ENCODE measurements at regions not wholly inside any gene's neighbourhood (a gene's known extent, or its start where the extent isn't known, plus 50 kb on each side); places are given as distances from the start of the nearest gene placed in this dataset.

DNA sequence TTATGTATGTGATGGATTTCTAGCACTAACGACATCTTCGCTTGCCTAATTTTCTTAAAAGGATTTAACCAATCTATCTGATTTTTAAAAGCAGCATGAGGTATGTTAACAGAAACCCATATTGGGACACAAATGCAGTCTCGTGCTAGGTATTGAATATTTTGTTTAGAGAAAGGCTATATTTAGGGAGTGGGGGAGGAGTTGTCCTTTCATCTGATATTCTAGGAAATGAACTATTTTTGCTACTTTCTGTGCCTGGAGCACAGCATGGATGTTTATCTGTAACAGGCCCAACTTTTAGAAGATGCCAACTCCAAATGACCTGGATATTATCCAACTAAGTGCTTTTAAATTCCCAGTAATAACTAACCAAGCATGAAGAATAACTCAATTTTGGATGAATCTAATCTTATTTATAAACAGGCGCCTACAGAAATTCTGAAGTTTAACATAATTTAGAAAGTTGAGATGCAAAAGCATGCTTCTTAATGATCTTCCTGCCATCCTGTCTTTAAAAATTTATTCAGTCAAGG is 317.1 kb upstream of the CHD6 start:
- no peak for DNase-seq (ENCODE audit: extremely low spot score)
- TF ChIP-seq HDGF (IDR thresholded peaks at IDR 0.05; ENCODE audit: borderline replicate concordance) (no peak), FOXA1 (IDR thresholded peaks at IDR 0.05) (no peak), TARDBP (IDR thresholded peaks at IDR 0.05) (no peak), L3MBTL2 (conservative IDR thresholded peaks at IDR 0.05) (no peak), SUZ12 (IDR thresholded peaks at IDR 0.05) (no peak), CTBP1 (IDR thresholded peaks at IDR 0.05; ENCODE audit: borderline replicate concordance) (no peak), LEF1 (IDR thresholded peaks at IDR 0.05; ENCODE audit: borderline replicate concordance) (no peak), ARNT (IDR thresholded peaks at IDR 0.05) (no peak), ZNF384 (IDR thresholded peaks at IDR 0.05) (no peak), BHLHE40 (IDR thresholded peaks at IDR 0.05; ENCODE audit: borderline replicate concordance) (no peak), FOXM1 (IDR thresholded peaks at IDR 0.05; ENCODE audit: borderline replicate concordance) (no peak), FOXK2 (IDR thresholded peaks at IDR 0.05) (no peak), ELF4 (IDR thresholded peaks at IDR 0.05) (no peak), SP1 (IDR thresholded peaks at IDR 0.05) (no peak), NFRKB (IDR thresholded peaks at IDR 0.05) (no peak)
- TF ChIP-seq, protein P1, sequence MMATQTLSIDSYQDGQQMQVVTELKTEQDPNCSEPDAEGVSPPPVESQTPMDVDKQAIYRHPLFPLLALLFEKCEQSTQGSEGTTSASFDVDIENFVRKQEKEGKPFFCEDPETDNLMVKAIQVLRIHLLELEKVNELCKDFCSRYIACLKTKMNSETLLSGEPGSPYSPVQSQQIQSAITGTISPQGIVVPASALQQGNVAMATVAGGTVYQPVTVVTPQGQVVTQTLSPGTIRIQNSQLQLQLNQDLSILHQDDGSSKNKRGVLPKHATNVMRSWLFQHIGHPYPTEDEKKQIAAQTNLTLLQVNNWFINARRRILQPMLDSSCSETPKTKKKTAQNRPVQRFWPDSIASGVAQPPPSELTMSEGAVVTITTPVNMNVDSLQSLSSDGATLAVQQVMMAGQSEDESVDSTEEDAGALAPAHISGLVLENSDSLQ (IDR thresholded peaks at IDR 0.05): no peak
- CTCF ChIA-PET: no interaction called here
- POLR2A ChIA-PET: no interaction called here

DNA sequence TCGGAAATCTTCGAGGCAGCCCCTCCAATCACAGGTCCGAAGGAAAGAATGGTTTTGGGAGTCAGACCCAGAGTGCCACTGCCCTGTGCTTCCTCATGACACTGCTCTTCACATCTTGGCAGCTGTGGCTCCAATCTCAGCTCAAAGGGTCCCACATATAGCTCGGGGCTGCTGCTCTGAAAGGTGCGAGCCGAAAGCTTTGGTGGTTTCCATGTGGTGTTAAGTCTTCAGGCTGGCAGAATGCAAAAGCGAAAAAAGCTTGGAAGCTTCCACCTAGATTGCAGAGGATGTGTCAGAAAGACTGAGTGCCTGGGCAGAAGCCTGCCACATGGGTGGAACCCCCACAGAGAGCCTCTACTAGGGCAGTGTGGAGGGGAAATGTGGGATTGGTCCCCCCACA is 314.3 kb upstream of the CHD6 start:
- ChIA-PET POLR2A (no interaction called here), CTCF (no interaction called here)
- TF ChIP-seq, protein P1 (IDR thresholded peaks at IDR 0.05): no peak
- TF ChIP-seq LEF1 (IDR thresholded peaks at IDR 0.05; ENCODE audit: borderline replicate concordance) (no peak), ARNT (IDR thresholded peaks at IDR 0.05) (no peak), HDGF (IDR thresholded peaks at IDR 0.05; ENCODE audit: borderline replicate concordance) (no peak), ELF4 (IDR thresholded peaks at IDR 0.05) (no peak), SUZ12 (IDR thresholded peaks at IDR 0.05) (no peak), BHLHE40 (IDR thresholded peaks at IDR 0.05; ENCODE audit: borderline replicate concordance) (no peak), FOXK2 (IDR thresholded peaks at IDR 0.05) (no peak), L3MBTL2 (conservative IDR thresholded peaks at IDR 0.05) (no peak), NFRKB (IDR thresholded peaks at IDR 0.05) (no peak), FOXA1 (IDR thresholded peaks at IDR 0.05) (no peak), FOXM1 (IDR thresholded peaks at IDR 0.05; ENCODE audit: borderline replicate concordance) (no peak)
- no peak for DNase-seq (ENCODE audit: extremely low spot score)

DNA sequence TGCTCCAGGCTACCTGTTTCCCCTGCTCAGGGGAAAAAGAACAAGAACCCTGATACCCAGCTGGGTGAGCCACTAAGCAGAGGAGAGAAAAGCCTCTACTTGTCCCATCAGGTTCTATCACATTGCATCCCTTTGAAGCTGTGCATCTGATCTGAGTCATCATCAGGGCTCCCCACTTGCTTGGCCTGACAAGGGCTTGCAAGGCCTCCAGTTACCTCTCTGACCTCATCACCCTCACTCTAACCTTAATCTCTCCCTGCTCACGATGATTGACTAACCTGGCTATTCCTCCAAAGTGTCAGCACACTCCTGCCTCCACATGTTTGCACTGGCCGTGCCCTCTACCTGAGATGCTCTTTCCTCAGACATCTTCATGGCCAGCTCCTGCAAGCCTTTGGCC is 309.5 kb upstream of the CHD6 start:
- ChIA-PET CTCF (no interaction called here), POLR2A (no interaction called here)
- TF ChIP-seq, protein P1 (IDR thresholded peaks at IDR 0.05): no peak
- no peak for TF ChIP-seq LEF1 (IDR thresholded peaks at IDR 0.05; ENCODE audit: borderline replicate concordance)
- no peak for TF ChIP-seq FOXA1 (IDR thresholded peaks at IDR 0.05)
- TF ChIP-seq HDGF (IDR thresholded peaks at IDR 0.05; ENCODE audit: borderline replicate concordance): no peak

DNA sequence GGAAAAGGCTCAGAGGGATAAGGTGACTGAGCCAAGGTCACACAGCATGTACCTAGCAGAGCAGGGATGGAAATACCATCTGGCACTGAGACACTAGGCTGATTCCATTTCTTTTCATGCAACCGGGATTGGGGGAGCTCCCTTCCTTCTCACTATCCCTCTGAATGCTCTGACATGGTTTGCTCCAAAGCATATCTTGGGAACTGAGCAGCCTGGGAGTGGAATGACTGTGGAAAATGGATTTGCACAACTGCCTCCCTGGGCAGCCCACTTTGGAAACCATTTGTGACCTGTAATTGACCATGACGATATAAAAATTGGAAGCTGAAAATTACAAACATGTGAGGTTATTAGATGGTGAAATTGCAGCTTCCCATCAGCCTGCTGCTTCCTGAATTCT is 309.0 kb upstream of the CHD6 start:
- ChIA-PET CTCF (no interaction called here), POLR2A (no interaction called here)
- TF ChIP-seq HDGF (IDR thresholded peaks at IDR 0.05; ENCODE audit: borderline replicate concordance) (no peak), SP1 (IDR thresholded peaks at IDR 0.05) (no peak), ZNF384 (IDR thresholded peaks at IDR 0.05) (no peak), FOXA1 (IDR thresholded peaks at IDR 0.05) (no peak), BHLHE40 (IDR thresholded peaks at IDR 0.05; ENCODE audit: borderline replicate concordance) (no peak), NFRKB (IDR thresholded peaks at IDR 0.05) (no peak), TARDBP (IDR thresholded peaks at IDR 0.05) (no peak), ELF4 (IDR thresholded peaks at IDR 0.05) (no peak), LEF1 (IDR thresholded peaks at IDR 0.05; ENCODE audit: borderline replicate concordance) (no peak), FOXM1 (IDR thresholded peaks at IDR 0.05; ENCODE audit: borderline replicate concordance) (no peak), L3MBTL2 (conservative IDR thresholded peaks at IDR 0.05) (no peak), FOXK2 (IDR thresholded peaks at IDR 0.05) (no peak), SUZ12 (IDR thresholded peaks at IDR 0.05) (no peak)
- TF ChIP-seq, protein P1 (IDR thresholded peaks at IDR 0.05): no peak
- no peak for DNase-seq (ENCODE audit: extremely low spot score)

More for the DNA sequence above, 309.5 kb upstream of the CHD6 start:
- no peak for DNase-seq (ENCODE audit: extremely low spot score)

DNA sequence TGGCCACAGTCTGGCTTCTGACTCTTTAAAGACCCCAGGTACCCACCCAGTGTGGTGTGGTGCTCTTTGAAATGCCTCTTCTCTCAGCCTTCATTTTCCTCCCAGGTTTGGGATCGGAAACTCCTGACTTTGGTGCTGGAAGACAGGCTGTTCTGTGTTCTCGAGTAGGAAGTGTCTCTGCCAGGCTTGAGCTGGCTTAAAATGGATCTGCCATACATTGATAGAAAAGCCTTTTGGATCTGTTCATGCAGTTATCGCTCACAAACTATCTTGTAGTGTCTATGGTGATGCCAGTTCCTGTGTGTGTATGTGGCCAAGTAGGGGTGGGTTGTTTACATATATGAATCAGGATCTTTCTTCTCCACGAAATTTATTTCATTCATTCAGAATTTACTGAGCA is 307.3 kb upstream of the CHD6 start:
- CTCF ChIA-PET: no interaction called here
- POLR2A ChIA-PET: no interaction called here
- no peak for TF ChIP-seq BHLHE40 (IDR thresholded peaks at IDR 0.05; ENCODE audit: borderline replicate concordance)
- no peak for TF ChIP-seq TARDBP (IDR thresholded peaks at IDR 0.05)
- TF ChIP-seq CTBP1 (IDR thresholded peaks at IDR 0.05; ENCODE audit: borderline replicate concordance): no peak
- TF ChIP-seq ARNT (IDR thresholded peaks at IDR 0.05): no peak
- TF ChIP-seq NFRKB (IDR thresholded peaks at IDR 0.05): no peak
- TF ChIP-seq SP1 (IDR thresholded peaks at IDR 0.05): no peak
- no peak for TF ChIP-seq ZNF384 (IDR thresholded peaks at IDR 0.05)
- no peak for TF ChIP-seq FOXA1 (IDR thresholded peaks at IDR 0.05)
- TF ChIP-seq LEF1 (IDR thresholded peaks at IDR 0.05; ENCODE audit: borderline replicate concordance): no peak
- DNase-seq (ENCODE audit: extremely low spot score): no peak

DNA sequence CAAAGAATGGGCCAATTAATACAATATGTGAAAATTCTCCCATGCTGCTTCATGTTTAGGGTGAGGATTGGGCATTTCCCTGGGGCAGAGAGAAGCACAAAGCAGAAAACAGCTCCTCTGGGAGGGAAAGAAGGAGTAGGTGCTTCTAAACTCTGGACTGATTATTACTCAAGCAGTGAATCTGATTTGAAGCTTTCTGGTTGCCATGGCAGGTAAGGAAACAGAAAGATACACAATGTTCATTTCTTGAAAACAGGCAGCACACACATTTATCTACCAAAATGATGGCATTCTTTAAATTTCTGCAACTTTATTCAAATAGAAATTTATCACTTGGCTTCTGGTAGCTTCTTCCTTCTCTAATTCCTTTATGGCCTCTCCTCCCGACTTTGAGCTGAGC is 305.4 kb upstream of the CHD6 start:
- TF ChIP-seq ZNF384 (IDR thresholded peaks at IDR 0.05): no peak
- no peak for TF ChIP-seq SUZ12 (IDR thresholded peaks at IDR 0.05)
- TF ChIP-seq FOXA1 (IDR thresholded peaks at IDR 0.05): no peak
- no peak for TF ChIP-seq HDGF (IDR thresholded peaks at IDR 0.05; ENCODE audit: borderline replicate concordance)
- no peak for TF ChIP-seq FOXM1 (IDR thresholded peaks at IDR 0.05; ENCODE audit: borderline replicate concordance)
- no peak for TF ChIP-seq L3MBTL2 (conservative IDR thresholded peaks at IDR 0.05)
- TF ChIP-seq SP1 (IDR thresholded peaks at IDR 0.05): no peak
- TF ChIP-seq, protein P1 (IDR thresholded peaks at IDR 0.05): no peak
- no peak for TF ChIP-seq ARNT (IDR thresholded peaks at IDR 0.05)
- TF ChIP-seq LEF1 (IDR thresholded peaks at IDR 0.05; ENCODE audit: borderline replicate concordance): no peak
- no peak for TF ChIP-seq TARDBP (IDR thresholded peaks at IDR 0.05)
- TF ChIP-seq CTBP1 (IDR thresholded peaks at IDR 0.05; ENCODE audit: borderline replicate concordance): no peak
- no peak for TF ChIP-seq FOXK2 (IDR thresholded peaks at IDR 0.05)
- no peak for TF ChIP-seq NFRKB (IDR thresholded peaks at IDR 0.05)
- TF ChIP-seq BHLHE40 (IDR thresholded peaks at IDR 0.05; ENCODE audit: borderline replicate concordance): no peak
- CTCF ChIA-PET: no interaction called here
- no peak for DNase-seq (ENCODE audit: extremely low spot score)
- POLR2A ChIA-PET: no interaction called here
